ENCODE measurements at regions not wholly inside any gene's neighbourhood (a gene's known extent, or its start where the extent isn't known, plus 50 kb on each side); places are given as distances from the start of the nearest gene placed in this dataset.
A peak's percentile ranks its signal among the peaks of the same experiment; 100 is the strongest.
"Not testable (repeated sequence)": the region's sequence is repeated elsewhere in the genome, so short reads cannot be mapped to it uniquely, and the experiment has no call there.

GRCh38 chrX:40891798-40892197, 156.5 kb upstream of the MED14 start:
- DNase-seq: no peak

- DNase-seq: no peak
Measured at GRCh38 chrX:40893251-40893910, 158.0 kb upstream of the MED14 start.

- no peak for DNase-seq
Measured at GRCh38 chrX:40895246-40895645, 159.9 kb upstream of the MED14 start.

DNA sequence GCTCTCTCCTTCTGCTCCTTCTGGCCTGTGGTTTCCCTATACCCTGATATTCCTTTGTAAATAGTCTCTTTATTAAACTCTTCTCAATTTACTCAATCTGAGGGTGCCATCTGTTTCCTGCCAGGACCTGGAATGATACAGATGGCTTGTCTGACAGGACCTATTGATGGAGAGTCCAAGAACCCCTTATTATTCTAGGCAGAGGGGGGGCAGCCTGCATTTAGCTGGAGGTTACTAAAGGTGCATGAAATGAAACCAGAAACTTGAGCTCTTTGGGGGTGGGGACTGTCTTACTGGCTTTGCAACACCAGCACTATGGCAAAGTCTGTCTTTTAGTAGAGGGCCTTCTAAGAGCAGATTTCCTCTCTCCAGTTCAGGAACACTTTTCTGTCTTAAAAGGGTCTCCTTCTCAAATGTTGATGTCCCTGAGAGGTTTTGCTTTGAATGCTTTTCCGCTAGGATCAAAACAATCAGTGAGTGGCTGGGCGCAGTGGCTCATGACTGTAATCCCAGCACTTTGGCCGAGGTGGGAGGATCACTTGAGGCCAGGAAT, 162.5 kb upstream of the MED14 start:
- DNase-seq: no peak

GRCh38 chrX:40904739-40905138, 169.4 kb upstream of the MED14 start:
- not testable (repeated sequence) for DNase-seq

- no peak for DNase-seq
Measured at GRCh38 chrX:40908026-40908425, 172.7 kb upstream of the MED14 start.

DNA sequence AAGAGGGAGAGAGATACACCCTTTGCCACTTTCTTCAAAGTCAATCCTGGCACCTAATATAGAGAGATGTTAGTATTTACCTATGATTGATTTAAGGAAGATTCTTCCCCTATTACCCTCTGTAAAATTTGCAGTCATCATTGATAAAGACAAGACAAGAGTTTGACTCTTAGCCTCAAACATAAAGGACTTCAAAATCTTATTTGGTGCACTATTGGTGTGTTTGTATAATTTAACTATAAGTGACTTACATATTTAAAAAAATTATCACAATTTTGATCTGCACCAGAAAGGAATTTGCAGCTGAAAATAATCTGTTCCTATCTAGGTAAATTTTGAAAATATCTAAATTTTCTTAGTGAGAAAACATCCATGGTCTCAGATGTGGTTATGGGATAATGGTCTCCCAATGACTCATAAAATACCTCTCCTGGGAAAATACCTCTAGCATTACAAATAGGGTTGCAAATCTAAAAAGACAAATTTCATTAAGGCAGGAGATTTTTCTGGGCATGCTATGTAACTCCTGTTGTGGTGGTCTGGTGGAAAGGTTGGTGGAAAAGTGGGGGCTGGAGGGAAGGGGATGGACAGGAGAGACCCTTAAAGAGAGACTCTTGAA, 173.6 kb upstream of the MED14 start:
- no peak for DNase-seq

GRCh38 chrX:40912166-40912565, 173.1 kb upstream of the USP9X start:
- no peak for DNase-seq

DNA sequence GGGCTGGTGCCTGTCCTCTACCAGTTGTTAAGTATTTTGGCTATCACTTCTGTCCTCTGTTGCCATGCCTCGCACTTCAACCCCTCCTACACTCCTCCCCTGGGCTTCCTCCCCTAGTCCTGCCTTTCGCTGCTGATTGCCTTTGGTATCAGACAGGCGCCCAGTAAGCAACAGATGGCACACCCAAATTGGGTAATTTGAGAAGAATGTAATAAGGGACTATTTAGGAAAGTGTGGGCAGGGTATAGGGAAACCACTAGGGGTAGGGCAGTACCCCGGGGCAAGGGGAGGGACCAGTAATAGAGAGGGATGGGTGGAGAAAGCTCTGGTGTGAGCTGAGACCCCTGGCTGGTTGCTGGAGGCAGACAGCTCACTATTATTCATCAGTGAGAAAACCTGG, 172.7 kb upstream of the USP9X start:
- no peak for DNase-seq

DNA sequence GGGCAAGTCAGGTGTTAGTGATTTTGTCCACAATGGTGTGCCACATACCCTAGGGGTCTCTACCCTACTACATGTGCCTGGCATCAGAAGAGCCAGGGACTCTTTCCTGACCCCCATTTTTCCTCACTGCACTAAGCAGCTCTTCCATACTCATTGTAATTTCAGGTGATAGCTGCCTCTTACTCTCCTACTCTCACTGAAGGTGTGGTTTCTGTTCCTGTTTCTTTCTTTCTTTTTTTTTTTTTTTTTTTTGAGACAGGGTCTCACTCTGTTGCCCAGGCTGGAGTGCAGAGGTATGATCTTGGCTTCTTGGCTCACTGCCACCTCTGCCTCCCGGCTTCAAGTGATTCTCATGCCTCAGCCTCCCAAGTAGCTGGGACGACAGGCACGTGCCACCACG, 164.9 kb upstream of the USP9X start:
- no peak for DNase-seq

DNA sequence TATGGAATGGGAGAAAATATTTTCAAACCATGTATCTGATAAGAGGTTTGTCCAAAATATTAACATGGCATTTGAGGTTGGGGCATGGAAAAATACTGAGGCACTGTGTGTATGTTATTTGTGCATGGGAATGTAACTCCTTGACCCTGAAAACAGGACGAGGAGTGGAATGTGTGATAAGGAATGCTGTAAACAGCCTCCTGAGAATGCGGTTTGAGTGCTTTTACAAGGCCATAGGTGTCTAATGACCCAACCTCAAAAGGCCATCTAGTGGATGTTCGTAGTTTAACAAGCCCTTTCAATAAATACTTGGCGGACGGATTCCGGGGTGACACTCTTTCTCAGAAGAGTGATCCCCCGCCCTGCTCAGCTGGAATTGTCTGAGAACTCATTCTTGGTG, 162.9 kb upstream of the USP9X start:
- DNase-seq: no peak

DNA sequence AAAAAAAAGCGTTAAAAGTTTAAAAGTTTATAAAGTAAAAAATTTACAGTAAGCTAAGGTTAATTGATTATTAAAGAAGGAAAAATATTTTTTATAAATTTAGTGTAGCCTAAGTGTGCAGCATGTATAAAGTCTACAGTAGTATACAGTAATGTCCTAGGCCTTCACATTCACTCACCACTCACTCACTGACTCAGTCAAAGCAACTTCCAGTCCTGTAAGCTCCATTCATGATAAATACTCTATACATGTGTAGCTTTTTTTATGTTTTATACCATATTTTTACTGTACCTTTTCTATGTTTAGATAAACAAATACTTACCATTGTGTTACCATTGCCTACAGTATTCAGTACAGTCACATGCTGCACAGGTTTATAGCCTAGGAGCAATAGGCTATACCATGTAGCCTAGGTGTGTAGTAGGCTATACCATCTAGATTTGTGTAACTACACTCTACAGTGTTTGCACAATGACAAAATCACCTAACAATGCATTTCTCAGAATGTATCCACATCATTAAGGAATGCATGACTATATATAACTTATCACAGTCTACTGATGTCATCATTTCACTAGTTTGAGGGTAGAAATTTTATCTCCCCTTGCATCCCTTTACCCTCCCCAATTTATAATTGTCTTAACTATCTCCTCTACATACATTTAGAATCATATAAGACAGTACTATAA, 158.4 kb upstream of the USP9X start:
- DNase-seq: not testable (repeated sequence)

DNA sequence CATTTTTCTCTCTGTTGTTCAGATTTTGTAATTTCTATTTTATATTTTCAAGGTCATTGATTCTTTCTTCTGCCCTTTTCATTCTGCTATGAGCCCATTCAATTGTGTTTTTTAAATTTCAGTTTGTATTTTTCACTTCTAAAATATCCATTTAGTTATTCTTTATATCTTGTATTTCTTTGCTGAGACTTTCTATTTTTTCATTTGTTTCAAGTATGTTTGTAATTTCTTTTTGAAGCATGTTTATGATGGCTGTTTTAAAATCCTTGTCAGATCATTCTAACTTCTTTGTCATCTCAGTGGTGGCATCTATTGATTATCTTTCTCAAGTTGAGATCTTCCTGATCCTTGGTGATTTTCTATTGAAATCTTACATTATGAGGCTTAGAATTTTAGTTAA, 157.2 kb upstream of the USP9X start:
- no peak for DNase-seq

- DNase-seq: no peak
Measured at GRCh38 chrX:40931921-40932320, 153.3 kb upstream of the USP9X start.

DNA sequence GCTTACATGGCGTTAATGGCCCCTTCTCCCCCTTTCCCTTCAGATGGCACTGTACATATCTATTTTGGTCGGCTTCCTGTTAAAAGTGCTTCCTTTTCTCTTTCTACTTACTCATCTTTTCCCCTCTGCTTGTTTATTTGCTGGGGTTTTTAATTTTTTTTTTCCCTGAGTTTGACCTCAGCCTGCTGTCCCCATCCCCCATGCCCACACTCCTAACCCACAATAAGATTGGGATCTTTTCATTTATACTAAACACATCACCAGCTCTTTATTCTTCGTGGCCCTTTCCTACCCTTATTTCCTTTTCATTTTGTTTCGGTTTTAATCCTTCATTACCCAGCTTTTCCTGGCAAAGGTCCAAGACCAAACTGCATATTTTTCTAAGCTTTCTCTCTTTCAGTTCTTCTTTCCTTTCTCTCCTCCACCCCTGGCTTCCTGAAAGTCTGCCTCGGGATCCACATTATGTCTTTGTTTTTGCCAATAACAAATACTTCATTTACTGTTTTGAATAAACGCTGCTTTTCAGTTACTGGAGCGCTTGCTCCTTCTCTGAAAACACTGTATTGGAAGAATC, 152.0 kb upstream of the USP9X start:
- peak; percentile 31 for DNase-seq

GRCh38 chrX:40933706-40934425, 151.4 kb upstream of the USP9X start:
- DNase-seq: no peak

DNA sequence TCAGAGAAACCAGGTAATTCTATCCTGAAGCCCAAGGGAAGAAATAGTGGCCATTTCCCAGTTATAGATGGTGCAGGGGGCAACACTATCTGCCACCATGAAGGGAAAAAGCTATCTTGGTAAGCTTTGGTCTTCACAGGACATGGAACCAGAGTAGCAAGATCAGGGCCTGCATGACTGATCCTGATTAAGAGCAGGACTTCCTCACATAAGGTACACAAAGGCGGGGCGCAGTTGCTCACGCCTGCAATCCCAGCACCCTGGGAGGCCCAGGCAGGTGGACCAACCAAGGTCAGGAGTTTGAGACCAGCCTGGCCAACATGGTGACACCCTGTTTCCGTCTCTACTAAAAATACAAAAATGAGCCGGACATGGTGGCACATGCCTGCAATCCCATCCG, 148.4 kb upstream of the USP9X start:
- DNase-seq: no peak

DNA sequence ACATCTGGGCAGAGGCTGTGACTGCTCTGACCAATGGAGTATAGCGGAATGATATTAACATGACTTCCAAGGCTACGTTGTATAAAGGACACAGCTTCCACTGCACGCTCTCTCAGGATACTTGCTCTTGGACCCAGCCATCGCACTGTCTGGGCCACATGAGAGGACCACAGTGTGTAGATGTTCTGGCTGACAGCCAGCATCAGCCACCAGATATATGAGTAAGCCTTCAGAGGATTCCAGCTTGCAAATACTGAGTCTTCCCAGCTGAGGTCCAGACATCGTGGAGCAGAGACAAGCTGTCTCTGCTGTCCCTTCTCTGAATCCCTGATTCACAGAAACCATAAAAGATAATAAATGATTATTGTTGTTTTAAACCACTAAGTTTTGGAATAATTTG, 146.8 kb upstream of the USP9X start:
- no peak for DNase-seq

DNA sequence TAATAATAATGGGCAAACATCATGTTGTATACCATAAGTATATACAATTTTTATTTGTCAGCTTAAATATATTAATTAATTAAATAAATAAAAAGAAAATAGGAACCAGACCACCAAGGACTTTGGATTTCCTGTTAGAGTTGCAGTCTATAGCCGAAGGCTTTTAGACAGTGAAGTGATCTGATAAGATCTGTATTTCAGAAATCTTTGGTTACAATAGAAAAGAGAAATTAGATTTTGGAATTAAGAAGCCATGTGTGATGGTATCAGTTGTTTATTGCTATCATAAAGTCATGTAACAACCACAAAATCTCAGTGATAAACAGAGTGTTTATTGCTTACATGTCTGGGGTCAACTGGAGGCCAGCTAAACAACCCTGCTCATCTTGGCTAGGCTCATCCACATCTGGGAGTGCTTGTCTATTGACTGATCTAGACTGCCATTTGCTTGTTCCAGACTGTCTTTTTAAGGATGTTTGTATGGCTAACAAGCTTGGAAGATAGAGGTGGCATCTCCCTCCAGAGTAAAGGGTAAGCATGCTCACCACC, 142.1 kb upstream of the USP9X start:
- no peak for DNase-seq

- DNase-seq: no peak
Measured at GRCh38 chrX:40945361-40945713, 139.9 kb upstream of the USP9X start.

- DNase-seq: no peak
Measured at GRCh38 chrX:40947276-40947675, 138.0 kb upstream of the USP9X start.

- no peak for DNase-seq
Measured at GRCh38 chrX:40949071-40949470, 136.2 kb upstream of the USP9X start.

DNA sequence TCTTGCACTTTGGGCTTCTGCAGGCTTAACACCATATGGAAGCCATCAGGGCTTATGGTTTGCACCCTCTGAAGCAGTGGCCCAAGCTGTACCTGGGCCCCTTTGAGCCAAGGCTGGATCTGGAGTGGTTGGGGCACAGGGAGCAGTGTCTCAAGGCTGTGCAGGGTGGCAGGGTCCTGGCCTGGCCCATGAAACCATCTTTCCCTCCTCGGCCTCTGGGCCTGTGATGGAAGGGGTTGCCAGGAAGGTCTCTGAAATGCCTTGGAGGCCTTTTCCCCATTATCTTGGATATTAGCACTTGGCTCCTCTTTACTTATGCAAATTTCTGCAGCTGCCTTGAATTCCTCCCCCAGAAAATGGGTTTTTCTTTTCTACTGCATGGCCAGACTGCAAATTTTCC, 134.7 kb upstream of the USP9X start:
- no peak for DNase-seq

Data from CD4-positive, alpha-beta T cell treated with Interleukin-4 for 4 hours (primary cell).